Activated CD4-positive, alpha-beta T cell treated with anti-CD3 and anti-CD28 coated beads for 48 hours (primary cell): ENCODE measurements at regions not wholly inside any gene's neighbourhood (a gene's known extent, or its start where the extent isn't known, plus 50 kb on each side); places are given as distances from the start of the nearest gene placed in this dataset.

Source experiments
- DNase-seq: peaks from one replicate; pipeline ENCODE4 v3.0.0-alpha.2; 2020

GRCh38 chr5:173524136-173524535 is 92.3 kb downstream of the BOD1 start:
- no peak for DNase-seq

GRCh38 chr5:173523388-173523787 is 93.1 kb downstream of the BOD1 start:
- DNase-seq: no peak

- DNase-seq: no peak
These were observed 93.9 kb downstream of the BOD1 start for GRCh38 chr5:173522518-173522917.

- DNase-seq: no peak
These were observed 97.6 kb downstream of the BOD1 start for GRCh38 chr5:173518856-173519255.

GRCh38 chr5:173517648-173518047 is 98.8 kb downstream of the BOD1 start:
- DNase-seq: no peak

- DNase-seq: no peak
These were observed 100.9 kb downstream of the BOD1 start for GRCh38 chr5:173515526-173515925.

GRCh38 chr5:173514661-173515060 is 101.8 kb downstream of the BOD1 start:
- no peak for DNase-seq

- no peak for DNase-seq
These were observed 102.9 kb downstream of the BOD1 start for GRCh38 chr5:173513521-173513991.

GRCh38 chr5:173512637-173513435 is 103.6 kb downstream of the BOD1 start:
- DNase-seq: no peak

- no peak for DNase-seq
These were observed 107.4 kb downstream of the BOD1 start for GRCh38 chr5:173509060-173509459.

GRCh38 chr5:173507171-173507570 is 109.3 kb downstream of the BOD1 start:
- DNase-seq: no peak

- DNase-seq: no peak
These were observed 110.8 kb downstream of the BOD1 start for GRCh38 chr5:173505634-173506033.

GRCh38 chr5:173501922-173502321 is 114.5 kb downstream of the BOD1 start:
- no peak for DNase-seq

GRCh38 chr5:173501271-173501670 is 115.2 kb downstream of the BOD1 start:
- DNase-seq: no peak

GRCh38 chr5:173500213-173500560 is 116.3 kb downstream of the BOD1 start:
- DNase-seq: no peak

GRCh38 chr5:173499471-173500212 is 116.8 kb downstream of the BOD1 start:
- no peak for DNase-seq

GRCh38 chr5:173498739-173499470 is 117.5 kb downstream of the BOD1 start:
- DNase-seq: no peak

GRCh38 chr5:173498286-173498685 is 118.2 kb downstream of the BOD1 start:
- DNase-seq: no peak

- no peak for DNase-seq
These were observed 118.8 kb downstream of the BOD1 start for GRCh38 chr5:173497685-173498084.

GRCh38 chr5:173496883-173497255 is 119.6 kb downstream of the BOD1 start:
- DNase-seq: no peak

- DNase-seq: no peak
These were observed 120.1 kb downstream of the BOD1 start for GRCh38 chr5:173496129-173496882.

GRCh38 chr5:173495225-173495904 is 121.1 kb downstream of the BOD1 start:
- no peak for DNase-seq
